Germinal center (tissue), 1 donor: ENCODE measurements at regions not wholly inside any gene's neighbourhood (a gene's known extent, or its start where the extent isn't known, plus 50 kb on each side); places are given as distances from the start of the nearest gene placed in this dataset.
"Not testable (repeated sequence)": the region's sequence is repeated elsewhere in the genome, so short reads cannot be mapped to it uniquely, and the experiment has no call there.

Source experiments
- DNase-seq: peaks from one replicate; pipeline ENCODE4 v3.0.0; 2012; ENCODE audit warnings: mixed read lengths, low spot score

DNA sequence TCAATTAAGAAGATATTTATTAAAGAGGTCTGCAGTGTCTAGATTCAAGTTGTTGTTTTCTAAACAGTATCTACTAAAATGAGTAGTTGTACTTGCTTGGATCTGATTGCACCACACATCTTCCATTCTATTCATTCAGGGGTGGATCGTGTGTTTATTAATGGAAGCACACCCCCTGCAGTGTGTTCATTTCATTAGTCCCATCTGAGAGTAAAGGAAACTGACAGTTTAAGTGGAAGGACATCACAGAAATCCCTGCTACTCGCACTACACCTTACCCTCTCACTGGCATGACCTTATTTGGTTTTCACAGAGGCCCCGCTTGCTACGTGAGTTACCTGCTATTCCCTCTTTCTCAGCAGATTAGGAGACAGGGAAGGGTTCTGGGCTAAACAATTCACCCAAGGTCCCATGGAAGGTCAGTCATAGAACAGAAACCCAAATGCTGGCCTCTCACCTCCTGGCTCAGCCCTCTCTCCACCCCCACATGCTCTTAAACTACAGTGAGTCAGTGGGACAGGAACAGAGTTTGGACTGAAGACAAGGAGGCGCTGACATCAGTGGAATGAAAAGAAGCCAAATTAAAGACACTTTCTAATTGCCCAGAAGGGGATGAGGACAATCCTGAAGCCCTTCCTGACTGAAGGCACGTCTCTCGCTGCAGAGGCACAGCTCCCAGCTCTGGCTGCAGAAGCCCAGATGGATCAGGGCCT, 369.2 kb upstream of the NRP1 start:
- no peak for DNase-seq

DNA sequence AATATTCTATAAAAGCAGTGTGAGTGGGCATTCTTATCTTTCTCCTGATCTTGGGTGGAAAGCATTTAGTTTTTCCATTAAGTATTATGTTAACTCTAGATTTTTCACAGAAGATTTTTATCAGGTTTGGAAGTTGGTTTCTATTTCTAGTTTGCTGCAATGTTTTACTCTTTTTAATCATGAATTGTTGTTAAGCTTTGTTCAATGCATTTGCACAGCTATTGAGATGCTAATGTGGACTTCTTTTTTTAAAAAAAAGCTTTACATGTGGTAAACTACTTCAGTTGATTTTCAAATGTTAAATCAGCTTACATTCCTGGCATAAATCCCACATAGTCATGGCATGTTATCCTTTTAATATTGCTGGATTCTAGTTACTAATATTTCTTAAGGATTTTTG, 363.6 kb upstream of the NRP1 start:
- no peak for DNase-seq

DNA sequence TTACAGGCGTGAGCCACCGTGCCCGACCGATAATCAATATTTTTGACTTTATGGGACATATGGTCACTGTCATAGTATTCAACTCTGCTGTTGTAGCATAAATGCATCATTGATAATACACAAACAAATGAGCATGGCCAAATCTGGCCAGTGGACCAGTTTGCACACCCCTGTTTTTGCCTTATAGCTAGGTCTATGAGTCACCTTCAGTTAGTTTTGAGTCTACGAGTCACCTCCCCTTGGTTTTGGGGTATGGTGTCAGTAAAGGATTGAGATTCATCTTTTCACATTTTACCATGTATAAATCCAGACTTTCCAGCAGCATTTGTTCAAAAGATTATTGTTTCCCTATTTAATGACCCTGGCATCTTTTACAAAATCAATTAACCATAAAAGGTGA, 362.5 kb upstream of the NRP1 start:
- DNase-seq, result no peak

DNA sequence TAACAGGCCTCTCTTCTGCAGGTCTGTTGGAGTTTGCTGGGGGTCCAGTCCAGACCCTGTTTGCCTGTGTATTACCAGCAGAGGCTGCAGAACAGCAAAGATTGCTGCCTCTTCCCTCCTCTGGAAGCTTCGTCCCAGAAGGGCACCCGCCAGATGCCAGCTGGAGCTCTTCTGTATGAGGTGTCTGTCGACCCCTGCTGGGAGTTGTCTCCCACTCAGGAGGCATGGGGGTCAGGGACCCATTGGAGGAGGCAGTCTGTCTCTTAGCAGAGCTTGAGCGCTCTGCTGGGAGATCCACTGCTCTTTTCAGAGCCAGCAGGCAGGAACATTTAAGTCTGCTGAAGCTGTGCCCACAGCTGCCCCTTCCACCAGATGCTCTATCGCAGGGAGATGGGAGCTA, 361.1 kb upstream of the NRP1 start:
- DNase-seq, result no peak

DNA sequence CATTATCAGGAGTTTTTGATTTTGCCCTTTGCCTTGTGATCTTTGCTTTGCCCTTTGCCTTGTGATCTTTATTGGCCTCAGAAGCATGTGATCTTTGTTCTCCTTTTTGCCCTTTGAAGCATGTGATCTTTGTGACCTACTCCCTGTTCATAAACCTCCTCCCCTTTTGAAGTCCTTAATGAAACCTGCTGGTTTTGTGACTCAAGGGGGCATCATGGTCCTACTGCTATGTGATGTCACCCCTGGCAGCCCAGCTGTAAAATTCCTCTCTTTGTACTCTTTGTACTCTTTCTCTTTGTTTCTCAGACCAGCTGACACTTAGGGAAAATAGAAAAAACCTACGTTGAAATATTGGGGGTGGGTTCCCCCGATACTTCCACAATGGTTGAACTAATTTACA, 356.1 kb upstream of the NRP1 start:
- DNase-seq, result not testable (repeated sequence)

DNA sequence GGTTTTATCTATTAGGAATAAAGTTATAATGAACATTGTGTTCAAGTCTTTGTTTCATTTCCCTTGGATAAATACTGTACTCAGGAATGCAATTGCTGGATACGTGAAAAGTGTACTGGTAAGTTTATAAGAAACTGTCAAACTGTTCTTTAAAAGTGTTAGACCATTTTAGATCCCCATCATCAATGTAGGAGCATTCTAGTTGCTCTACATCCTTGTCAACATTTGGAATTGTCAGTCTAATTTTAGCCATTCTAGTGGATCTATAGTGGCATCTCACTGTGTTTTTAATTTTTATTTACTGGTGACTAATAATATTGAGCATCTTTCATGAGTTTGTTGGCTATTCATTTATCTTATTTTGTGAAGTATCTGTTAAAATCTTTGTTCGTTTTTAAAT, 354.0 kb upstream of the NRP1 start:
- no peak for DNase-seq

DNA sequence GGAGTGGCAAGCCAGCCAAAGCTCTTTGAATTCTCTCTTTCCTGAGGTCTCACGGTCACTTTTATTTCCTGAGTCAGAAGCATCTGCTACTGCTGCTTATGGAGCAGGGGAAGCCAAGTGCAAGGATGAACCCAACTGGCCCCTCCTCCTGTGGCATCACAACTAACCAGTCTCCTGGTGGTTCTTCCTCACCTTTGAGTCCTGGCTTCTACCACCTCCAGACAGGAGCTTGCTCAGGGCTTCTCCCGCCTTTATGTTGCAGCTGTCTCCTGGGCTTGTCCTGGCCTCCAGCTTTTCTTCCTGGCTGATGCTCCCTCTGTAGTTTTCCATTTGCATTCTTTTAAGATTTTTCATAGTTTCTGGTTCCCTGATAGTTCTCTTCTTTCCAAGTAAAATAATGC, 349.7 kb upstream of the NRP1 start:
- DNase-seq, result no peak

DNA sequence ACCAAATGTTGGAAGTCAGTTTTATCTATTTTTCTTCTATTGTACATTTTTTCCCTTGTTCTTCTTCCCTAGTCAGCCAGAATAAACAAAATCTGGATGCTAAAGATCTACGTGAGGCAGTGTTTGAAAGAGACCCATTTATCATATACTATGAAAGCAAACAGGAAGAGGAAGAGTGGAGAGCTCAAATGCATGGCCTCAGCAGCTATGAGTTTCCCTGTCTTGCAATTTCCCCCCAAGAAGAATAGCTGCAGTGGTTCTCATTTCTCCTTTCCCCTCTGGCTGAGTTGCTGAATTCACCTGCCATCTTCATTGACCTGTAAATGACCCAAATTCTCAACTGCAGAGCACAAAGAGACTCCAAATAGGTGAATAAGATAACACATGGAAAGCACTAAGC, 347.1 kb upstream of the NRP1 start:
- no peak for DNase-seq

DNA sequence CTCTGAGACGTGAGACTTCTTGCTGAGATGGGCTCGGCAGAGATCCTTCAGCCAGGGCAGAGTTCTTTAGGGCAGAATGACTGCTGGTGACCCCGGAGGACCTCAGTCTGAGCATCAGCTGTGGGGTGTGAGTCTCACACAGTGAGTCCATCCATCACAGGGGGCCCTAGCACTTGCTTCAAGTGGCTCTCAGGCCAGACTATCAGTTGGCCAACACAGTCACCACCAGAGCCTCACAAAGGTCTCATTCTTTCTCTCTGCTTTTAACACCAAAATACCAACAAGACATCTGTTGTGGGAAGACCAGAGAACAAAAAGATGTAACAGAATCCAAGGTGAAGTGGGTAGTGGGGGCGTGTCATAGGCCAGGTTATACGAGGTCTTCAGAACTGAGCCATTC, 345.6 kb upstream of the NRP1 start:
- no peak for DNase-seq

DNA sequence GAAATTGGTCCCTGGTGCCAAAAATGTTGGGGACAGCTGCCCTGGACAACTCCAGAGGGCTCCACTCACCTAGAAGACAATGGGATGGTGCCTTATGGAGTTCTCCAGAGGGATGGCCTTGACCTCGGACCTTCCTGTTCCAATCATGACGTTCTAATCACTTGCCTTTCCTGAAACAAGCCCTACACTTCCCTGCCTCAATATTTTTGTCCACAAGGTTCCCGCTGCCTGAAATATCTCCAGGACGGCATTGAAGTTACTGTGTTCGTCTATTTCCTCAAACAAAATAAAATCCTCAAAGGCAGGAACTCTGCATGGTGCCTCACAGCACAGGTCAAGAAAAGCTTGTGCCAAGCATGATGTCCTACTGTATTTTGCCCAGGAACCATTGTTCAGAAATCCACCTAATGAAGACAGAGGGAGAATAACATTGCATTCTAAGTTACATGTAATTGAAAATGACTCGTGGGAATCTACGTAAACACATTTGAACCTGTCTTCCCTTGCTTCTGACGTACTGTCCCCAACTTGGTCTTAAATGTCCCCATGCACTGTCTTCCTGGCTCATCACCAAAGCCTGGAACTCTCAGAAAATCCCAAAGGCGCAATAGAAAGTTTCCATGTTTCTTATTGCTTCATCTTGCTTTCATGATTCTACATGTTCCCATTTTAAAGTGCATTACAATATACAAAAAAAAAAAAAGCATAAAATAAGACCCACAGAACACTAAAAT, 342.3 kb upstream of the NRP1 start:
- no peak for DNase-seq

DNA sequence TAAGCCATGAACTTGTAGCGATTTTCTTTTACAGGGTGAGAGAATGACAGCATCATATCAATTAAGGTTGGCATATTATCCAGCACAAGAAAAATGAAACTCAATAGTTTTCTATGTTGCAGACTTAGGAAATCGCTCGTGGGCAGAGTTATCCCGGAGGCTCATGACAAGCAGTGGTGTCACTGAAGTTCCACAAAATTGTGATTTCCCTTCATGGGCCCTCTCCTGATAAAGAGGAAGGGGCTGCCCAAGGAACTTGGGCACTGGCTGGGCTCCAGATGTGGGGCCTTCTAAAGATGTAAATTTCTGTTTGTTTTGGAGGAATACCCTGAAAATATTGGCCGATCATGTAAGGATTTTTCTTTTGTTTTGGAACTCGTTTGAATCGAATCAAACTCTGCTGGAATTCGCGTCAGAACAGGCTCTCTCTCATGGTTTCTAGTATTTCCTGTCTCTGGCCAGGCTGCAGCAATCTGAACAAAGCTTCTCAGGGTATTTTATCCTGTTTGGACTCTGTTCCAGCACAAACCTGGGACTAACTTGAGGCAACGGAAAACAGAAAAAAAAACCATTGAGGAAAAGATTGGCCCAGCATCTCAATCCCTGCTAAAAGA, 340.6 kb upstream of the NRP1 start:
- no peak for DNase-seq

DNA sequence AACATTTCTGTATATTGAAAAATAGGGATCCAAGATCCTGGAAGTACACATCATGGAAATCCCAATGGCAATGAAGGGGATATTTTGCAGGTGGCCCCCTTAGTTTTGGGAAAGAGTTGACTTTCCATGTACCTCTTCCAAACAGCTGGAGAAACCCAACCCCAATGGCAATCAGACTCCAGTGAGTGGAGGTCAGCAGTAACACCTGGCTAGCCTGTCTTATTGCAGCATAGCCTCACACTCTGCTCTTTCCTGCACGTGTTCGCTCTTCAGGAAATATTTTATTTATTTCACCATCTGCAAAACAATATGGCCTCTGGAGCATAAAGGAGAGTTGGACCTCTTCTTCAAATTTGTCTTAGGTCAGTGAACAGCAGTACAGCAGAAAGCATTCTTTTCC, 340.0 kb upstream of the NRP1 start:
- no peak for DNase-seq

DNA sequence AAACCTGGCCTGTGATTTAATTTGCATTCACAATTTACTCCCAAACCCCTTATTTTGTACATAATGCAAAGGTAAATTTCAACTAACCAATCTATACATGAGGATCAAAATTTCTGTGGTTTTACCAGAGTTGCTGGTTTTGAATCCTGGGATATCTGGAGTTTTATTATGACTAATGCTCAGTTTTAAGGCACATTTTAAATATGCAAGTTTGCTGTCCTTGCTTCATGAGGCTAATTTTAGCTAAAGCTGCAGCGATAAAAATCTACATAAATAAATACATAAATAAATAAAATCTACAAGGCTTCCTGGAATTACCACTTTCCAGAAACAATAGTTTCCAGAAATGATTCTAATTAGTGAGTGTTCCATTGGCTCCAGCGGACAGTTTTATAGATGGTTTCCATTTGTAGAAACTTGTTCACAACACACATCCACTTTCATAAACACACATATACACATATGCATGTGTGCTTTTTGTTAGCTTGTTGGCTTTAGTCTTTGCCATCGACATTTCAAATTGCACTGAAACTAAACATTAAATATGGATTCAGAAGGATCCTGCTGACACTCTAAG, 339.5 kb upstream of the NRP1 start:
- DNase-seq, result no peak

DNA sequence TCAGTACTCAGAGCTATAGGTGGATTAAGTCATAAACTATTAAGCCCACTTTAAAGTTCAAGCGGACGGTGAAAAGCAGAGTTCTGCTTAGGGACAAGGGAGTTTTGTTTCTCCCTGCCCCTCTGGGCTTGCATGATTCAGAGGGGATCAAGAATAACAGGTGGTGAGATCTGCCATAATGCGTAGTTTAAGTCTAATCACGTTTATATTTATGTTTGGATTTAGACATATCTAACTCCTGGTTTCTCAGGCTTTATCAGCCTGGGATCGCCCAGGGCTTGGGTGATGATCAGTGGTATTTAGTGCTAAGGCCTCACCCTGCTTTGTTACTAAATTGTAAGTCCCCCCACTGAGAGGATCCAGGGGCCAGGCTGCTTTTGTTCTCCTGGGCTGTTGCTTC, 335.4 kb upstream of the NRP1 start:
- DNase-seq, result no peak

DNA sequence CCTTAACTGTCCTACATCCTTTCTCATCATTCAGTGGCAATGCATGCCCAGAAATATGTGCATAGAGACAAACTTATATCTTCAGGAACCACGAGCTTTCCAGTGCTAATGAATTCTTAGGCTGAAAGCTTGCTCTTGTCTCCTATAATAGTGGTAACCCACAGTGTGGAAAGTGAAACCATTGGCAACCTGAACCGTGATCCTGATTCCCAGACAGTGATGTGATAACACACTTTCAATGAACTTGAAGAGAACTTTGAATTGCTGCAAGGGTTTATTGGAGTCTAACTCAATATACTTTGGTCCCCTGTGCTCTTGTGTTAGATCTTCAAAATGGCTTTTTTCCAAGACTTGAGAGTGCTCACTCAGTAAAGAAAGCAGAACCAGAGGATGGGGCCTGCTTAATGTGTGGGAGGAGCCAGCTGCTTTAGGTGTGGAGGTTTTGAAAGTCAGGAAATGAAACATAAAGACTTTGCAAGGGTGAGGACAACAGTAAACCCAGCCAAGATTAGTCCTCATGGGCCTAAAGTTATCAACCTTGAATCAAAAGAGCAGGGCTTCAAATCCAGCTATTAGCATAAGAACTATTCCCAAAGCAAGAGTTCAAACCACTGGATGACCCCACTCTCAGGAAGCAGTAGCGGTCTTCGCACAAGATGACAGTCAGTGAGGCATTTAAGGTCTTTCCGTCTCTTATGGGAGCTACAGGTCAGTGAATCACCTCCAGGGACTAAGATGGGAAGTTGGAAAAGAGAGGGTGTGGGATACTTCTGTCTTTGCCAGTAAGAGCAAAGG, 332.4 kb upstream of the NRP1 start:
- DNase-seq, result no peak

DNA sequence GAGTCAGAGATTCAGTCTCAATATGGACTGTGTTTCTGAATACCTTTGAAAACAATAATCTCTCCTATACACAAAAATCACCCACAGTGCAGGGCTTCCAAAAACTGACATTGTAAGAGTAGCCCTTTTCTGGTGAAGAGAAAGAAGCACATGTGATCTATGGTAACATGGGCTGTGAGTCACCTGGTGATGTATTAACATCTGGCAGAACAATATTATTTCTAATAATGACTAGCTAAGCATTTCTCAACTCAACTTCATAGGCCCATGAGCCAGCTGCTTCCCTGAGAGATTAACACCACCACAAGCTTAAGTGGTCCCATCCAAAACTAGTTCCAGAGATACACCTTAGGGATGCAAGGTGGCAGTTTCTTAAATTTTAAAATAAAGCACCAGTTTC, 331.0 kb upstream of the NRP1 start:
- DNase-seq, result no peak

DNA sequence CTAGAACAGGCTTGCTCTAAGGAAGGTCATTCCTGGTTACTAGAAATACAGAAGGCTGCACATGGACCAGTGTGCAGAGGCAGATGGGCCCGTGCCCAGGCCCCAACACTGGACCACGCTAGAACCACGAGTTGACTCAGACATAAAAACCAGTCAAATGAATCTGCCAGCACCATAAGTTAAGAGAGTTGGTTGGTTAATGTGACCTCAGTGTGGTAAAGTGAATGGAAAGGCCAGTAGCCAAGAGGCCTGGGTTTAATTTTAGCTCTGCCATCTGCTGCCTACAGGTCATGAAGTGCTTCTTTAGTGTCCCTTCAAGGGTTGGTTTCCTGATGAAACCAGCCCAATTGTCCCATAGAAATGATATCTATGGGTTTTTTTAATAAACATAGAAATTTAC, 329.6 kb upstream of the NRP1 start:
- DNase-seq, result no peak

DNA sequence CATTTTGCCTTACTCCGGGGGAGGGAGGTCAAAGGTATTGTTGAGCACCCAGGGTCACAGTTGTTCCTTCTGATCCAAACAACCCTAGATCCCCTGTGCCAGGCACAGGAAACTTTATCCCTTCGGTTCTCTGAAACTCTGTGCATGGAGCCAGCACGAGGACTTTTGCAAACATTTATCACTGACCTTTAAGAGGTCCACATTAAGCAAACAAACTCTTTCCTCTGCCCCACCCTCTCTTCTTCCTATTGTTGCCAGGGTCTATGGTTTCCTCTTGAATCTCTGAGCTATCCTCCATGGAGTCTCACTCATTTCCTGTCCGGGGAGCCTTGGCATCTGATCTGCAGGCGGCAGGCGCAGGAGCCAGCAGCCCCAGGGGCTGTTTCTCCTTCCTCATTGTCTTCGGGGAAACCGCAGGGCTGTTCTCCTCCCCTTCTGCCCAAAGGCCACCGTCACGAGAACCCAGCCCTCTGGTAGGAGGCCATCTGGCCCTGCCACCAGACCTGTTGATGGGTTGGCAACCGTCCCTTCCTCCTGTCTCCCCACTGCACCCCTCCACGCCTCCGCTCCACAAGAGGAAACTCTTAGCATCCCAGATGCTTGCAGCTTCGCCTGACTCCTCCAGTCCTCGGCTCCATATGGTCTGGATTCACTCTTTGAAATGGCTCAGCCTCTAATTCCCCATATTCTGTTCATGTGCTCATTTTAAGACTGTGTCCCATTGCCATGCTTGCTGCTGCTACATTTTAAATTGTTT, 327.3 kb upstream of the NRP1 start:
- no peak for DNase-seq

DNA sequence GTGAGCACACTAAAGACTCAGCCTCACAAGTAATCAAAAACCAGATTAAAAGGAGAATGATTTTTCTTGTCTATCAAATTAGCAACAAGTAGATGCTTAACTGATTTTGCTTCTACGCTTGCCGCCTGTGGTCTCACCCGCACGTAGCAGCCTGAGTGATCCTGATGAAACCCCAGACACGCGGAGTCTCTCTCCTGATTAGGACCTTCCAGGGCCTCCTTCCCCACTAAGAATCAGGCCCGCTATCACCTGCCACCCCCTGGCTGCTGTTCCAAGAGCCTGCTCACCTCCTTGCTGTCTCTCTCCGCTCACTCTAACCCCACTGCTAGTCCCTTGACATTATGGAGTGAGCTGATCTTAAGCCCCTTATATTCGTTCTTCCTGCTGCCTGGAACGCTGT, 325.9 kb upstream of the NRP1 start:
- no peak for DNase-seq

DNA sequence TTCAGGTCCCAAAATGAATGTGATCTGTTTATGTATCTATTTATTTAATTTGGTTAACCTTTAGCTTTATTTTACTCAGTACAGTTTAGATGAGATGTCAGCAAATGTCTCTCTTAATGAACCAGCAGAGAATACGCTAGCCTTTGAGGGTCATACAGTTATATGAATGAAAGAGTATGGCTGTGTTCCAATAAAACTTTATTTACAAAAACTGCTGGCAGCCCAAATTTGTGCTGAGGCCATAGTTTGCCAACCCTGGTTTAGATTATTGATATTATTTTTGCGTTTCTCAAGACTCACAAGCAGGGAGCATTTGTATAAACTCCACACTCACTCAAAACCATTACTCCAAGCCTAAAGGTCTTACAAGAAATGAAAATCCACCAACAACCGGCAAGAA, 323.4 kb upstream of the NRP1 start:
- DNase-seq, result no peak

DNA sequence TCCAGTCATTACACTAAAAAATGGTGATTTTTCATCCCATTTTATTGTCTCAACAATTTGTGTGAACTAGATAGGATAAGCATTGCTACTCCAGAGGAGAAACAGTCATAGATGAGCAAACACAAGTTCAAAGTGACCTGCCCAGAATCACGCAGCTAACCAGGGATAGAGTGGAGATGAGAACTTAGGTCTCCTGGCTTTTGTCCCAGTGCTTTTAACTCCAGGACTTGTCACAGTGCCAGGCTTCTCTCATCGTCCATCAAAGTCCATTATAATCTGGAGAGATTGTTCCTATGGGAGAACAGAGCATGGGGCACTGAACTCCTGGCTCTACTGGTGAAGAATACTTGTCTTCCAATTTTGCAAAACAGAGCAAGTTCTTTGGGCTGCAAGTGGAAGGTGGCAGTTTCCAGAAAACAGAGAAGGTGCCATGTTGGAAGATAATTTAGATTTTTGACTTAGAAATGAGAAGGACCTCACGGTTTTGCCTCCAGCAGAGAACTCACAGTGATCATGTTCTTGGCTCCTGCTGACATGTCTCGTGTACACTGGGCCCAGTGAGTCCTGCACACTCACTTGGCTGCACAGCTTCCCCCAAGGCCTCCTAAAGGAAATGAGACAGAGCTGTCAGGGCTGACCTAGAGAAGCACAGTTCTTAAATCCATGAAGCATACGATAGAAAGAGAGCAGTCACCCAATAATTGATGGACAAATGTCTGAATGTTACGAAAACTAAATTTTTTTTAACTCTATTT, 322.9 kb upstream of the NRP1 start:
- DNase-seq, result no peak
